ENCODE measurements at regions not wholly inside any gene's neighbourhood (a gene's known extent, or its start where the extent isn't known, plus 50 kb on each side); places are given as distances from the start of the nearest gene placed in this dataset.

GRCh38 chr4:156677131-156677531 is 294.5 kb downstream of the PDGFC start:
- peak; percentile 58 for TF ChIP-seq CTCF (IDR thresholded peaks at IDR 0.05; ENCODE audit: unreplicated experiment)
- no peaks in the 10 kb centered on the region for H3K27me3 Mint-ChIP-seq
- H3K4me1 Mint-ChIP-seq (ENCODE audit: low read depth) = no peaks in the 10 kb centered on the region
- no peak overlapping the region for H3K27ac Mint-ChIP-seq
- no peak overlapping the region for H3K4me3 Mint-ChIP-seq (ENCODE audit: low read depth)
- H3K36me3 Mint-ChIP-seq (ENCODE audit: insufficient read depth) = no peaks in the 10 kb centered on the region
- no peak for DNase-seq (ENCODE audit: low spot score, unreplicated experiment)
- no peaks in the 10 kb centered on the region for H3K9me3 Mint-ChIP-seq (ENCODE audit: low read depth)

- no peak overlapping the region for H3K4me3 Mint-ChIP-seq (ENCODE audit: low read depth)
- DNase-seq (ENCODE audit: low spot score, unreplicated experiment) = no peak
- H3K9me3 Mint-ChIP-seq (ENCODE audit: low read depth) = no peaks in the 10 kb centered on the region
- TF ChIP-seq CTCF (IDR thresholded peaks at IDR 0.05; ENCODE audit: unreplicated experiment) = no peak
- no peaks in the 10 kb centered on the region for H3K27me3 Mint-ChIP-seq
- H3K27ac Mint-ChIP-seq = no peak overlapping the region
- no peaks in the 10 kb centered on the region for H3K36me3 Mint-ChIP-seq (ENCODE audit: insufficient read depth)
- H3K4me1 Mint-ChIP-seq (ENCODE audit: low read depth) = no peaks in the 10 kb centered on the region
Measured at GRCh38 chr4:156676116-156676851, 295.3 kb downstream of the PDGFC start.

GRCh38 chr4:156673483-156673882 is 298.1 kb downstream of the PDGFC start:
- no peak for TF ChIP-seq CTCF (IDR thresholded peaks at IDR 0.05; ENCODE audit: unreplicated experiment)
- no peaks in the 10 kb centered on the region for H3K9me3 Mint-ChIP-seq (ENCODE audit: low read depth)
- H3K4me1 Mint-ChIP-seq (ENCODE audit: low read depth) = no peaks in the 10 kb centered on the region
- no peak overlapping the region for H3K4me3 Mint-ChIP-seq (ENCODE audit: low read depth)
- no peak overlapping the region for H3K27ac Mint-ChIP-seq
- H3K36me3 Mint-ChIP-seq (ENCODE audit: insufficient read depth) = no peaks in the 10 kb centered on the region
- no peaks in the 10 kb centered on the region for H3K27me3 Mint-ChIP-seq
- no peak for DNase-seq (ENCODE audit: low spot score, unreplicated experiment)

- no peak for DNase-seq (ENCODE audit: low spot score, unreplicated experiment)
- Mint-ChIP-seq H3K4me3 (ENCODE audit: low read depth) (no peak overlapping the region), H3K27ac (no peak overlapping the region), H3K27me3 (no peaks in the 10 kb centered on the region), H3K36me3 (ENCODE audit: insufficient read depth) (no peaks in the 10 kb centered on the region), H3K4me1 (ENCODE audit: low read depth) (no peaks in the 10 kb centered on the region), H3K9me3 (ENCODE audit: low read depth) (no peaks in the 10 kb centered on the region)
- no peak for TF ChIP-seq CTCF (IDR thresholded peaks at IDR 0.05; ENCODE audit: unreplicated experiment)
Measured at GRCh38 chr4:156672492-156673305, 298.9 kb downstream of the PDGFC start.

GRCh38 chr4:156665780-156666366 is 305.7 kb downstream of the PDGFC start:
- Mint-ChIP-seq H3K36me3 (ENCODE audit: insufficient read depth) (no peaks in the 10 kb centered on the region), H3K27ac (no peak overlapping the region), H3K27me3 (no peaks in the 10 kb centered on the region), H3K4me3 (ENCODE audit: low read depth) (no peak overlapping the region), H3K4me1 (ENCODE audit: low read depth) (no peaks in the 10 kb centered on the region), H3K9me3 (ENCODE audit: low read depth) (no peaks in the 10 kb centered on the region)
- no peak for DNase-seq (ENCODE audit: low spot score, unreplicated experiment)
- TF ChIP-seq CTCF (IDR thresholded peaks at IDR 0.05; ENCODE audit: unreplicated experiment) = no peak

All from progenitor cell of endocrine pancreas (in vitro differentiated cells).